Keratinocyte (primary cell): ENCODE measurements at regions not wholly inside any gene's neighbourhood (a gene's known extent, or its start where the extent isn't known, plus 50 kb on each side); places are given as distances from the start of the nearest gene placed in this dataset.
A peak's percentile ranks its signal among the peaks of the same experiment; 100 is the strongest.

Experiments
- DNase-seq: peaks from one replicate; pipeline ENCODE4 v3.0.0-alpha.2; 2011; ENCODE audit warnings: low read depth, missing footprints, low spot score
- FAIRE-seq: peaks from 2 replicates; lab custom pipeline; 2011; peaks lifted over from hg19 to GRCh38; lab: Jason Lieb, UNC
- H2AFZ ChIP-seq: 2 replicates; pipeline ENCODE4 v1.6.0; 2012; ENCODE audit warnings: low read length, control low read depth, inconsistent platforms; ENCODE audit not compliant: control insufficient read depth
- H3K27ac ChIP-seq: 2 replicates; pipeline ENCODE4 v1.5.1; 2011; ENCODE audit warnings: low read length; ENCODE audit not compliant: control insufficient read depth, insufficient read depth
- H3K27me3 ChIP-seq: 3 replicates; pipeline ENCODE4 v1.6.0; 2011; ENCODE audit warnings: low read length; ENCODE audit not compliant: control insufficient read depth, insufficient read depth; ENCODE audit errors: extremely low read depth
- H3K36me3 ChIP-seq, 2 experiments: 2 replicates in 1 of 2; 3 replicates in 1 of 2; pipeline ENCODE4 v1.5.1; 2011; ENCODE audit warnings: low read length in 2 of 2, mild to moderate bottlenecking in 1 of 2; ENCODE audit not compliant: control insufficient read depth in 2 of 2, insufficient read depth in 2 of 2; ENCODE audit errors: extremely low read depth in 1 of 2
- H3K4me1 ChIP-seq: 3 replicates; pipeline ENCODE4 v1.5.1; 2011; ENCODE audit warnings: low read length; ENCODE audit not compliant: control insufficient read depth, insufficient read depth; ENCODE audit errors: extremely low read depth
- H3K4me2 ChIP-seq: 3 replicates; pipeline ENCODE4 v1.6.0; 2011; ENCODE audit warnings: low read depth, low read length; ENCODE audit not compliant: control insufficient read depth, insufficient read depth; ENCODE audit errors: extremely low read depth
- H3K4me3 ChIP-seq, 3 experiments: fragments of 200-600 bp in 1 of 3; sonication (generic) in 1 of 3; 2 replicates in 2 of 3; 3 replicates in 1 of 3; pipeline ENCODE4 v1.5.1; 2011 to 2016; ENCODE audit warnings: low read length in 3 of 3, mild to moderate bottlenecking in 3 of 3, control low read depth in 2 of 3, inconsistent platforms in 1 of 3, low read depth in 1 of 3, mixed read lengths in 1 of 3, mixed run types in 1 of 3, moderate library complexity in 1 of 3; ENCODE audit not compliant: control insufficient read depth in 2 of 3, insufficient read depth in 2 of 3; ENCODE audit errors: extremely low read depth in 1 of 3
- H3K79me2 ChIP-seq: 2 replicates; pipeline ENCODE4 v1.6.0; 2012; ENCODE audit warnings: low read length; ENCODE audit not compliant: control insufficient read depth, insufficient read depth
- H3K9ac ChIP-seq: 3 replicates; pipeline ENCODE4 v1.6.0; 2011; ENCODE audit warnings: low read length; ENCODE audit not compliant: control insufficient read depth, insufficient read depth; ENCODE audit errors: extremely low read depth
- H3K9me1 ChIP-seq: 3 replicates; pipeline ENCODE4 v1.6.0; 2011; ENCODE audit warnings: low read length; ENCODE audit not compliant: control insufficient read depth, insufficient read depth; ENCODE audit errors: extremely low read depth
- H3K9me3 ChIP-seq: 2 replicates; pipeline ENCODE4 v1.5.1; 2012; ENCODE audit warnings: low read depth, low read length; ENCODE audit not compliant: control insufficient read depth
- H4K20me1 ChIP-seq: 3 replicates; pipeline ENCODE4 v1.6.0; 2011; ENCODE audit warnings: low read length; ENCODE audit not compliant: control insufficient read depth, insufficient read depth; ENCODE audit errors: extremely low read depth
- EZH2 ChIP-seq: IDR thresholded peaks from one replicate; pipeline ENCODE4 v1.6.1; 2012; ENCODE audit warnings: inconsistent platforms, mild to moderate bottlenecking, low read length, moderate library complexity
- dilution Hi-C: fragments of 300-500 bp; cut with MboI; formaldehyde crosslinking; loops from one replicate; pipeline ENCODE4 v1.7.0; 2020; ENCODE audit warnings: low sequenced_read_pairs; ENCODE audit not compliant: extremely low pct_ligation_motif_present
- TF ChIP-seq, protein P1 (sequence below), 3 experiments: IDR thresholded peaks in 1 of 3; conservative IDR thresholded peaks in 1 of 3; optimal IDR thresholded peaks in 1 of 3; 2 replicates in 2 of 3; 3 replicates in 1 of 3; pipeline versions ENCODE3 to v1.5.1; 2011; ENCODE audit warnings: low read length in 3 of 3, mild to moderate bottlenecking in 3 of 3, moderate library complexity in 2 of 3, control low read depth in 1 of 3, inconsistent platforms in 1 of 3; ENCODE audit not compliant: insufficient read depth in 2 of 3; ENCODE audit errors: extremely low read depth in 1 of 3

DNA sequence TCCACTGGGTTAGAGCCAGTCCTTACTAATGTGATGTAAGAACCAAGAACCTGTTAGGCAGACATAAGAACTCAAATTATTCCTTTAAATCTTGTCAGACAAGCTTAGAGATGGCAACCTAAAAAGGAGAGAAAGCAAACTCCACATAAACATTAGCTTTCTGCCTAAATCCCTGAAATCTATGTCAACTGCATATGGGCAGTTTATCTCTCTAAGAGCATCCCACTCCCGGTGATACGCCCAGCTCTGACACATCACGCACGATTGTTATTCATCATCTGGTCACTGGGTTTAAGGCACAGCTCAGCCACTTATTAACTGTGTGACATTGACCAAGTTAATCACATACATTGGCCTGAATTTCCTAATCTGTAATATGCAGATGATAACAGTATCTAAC is 323.7 kb downstream of the HHIPL2 start:
- no peaks in the 10 kb centered on the region for H3K27me3 ChIP-seq
- H3K9me1 ChIP-seq: no peaks in the 10 kb centered on the region
- H3K9ac ChIP-seq: no peak overlapping the region
- FAIRE-seq (peak; percentile 13), DNase-seq (no peak)
- TF ChIP-seq, protein P1, sequence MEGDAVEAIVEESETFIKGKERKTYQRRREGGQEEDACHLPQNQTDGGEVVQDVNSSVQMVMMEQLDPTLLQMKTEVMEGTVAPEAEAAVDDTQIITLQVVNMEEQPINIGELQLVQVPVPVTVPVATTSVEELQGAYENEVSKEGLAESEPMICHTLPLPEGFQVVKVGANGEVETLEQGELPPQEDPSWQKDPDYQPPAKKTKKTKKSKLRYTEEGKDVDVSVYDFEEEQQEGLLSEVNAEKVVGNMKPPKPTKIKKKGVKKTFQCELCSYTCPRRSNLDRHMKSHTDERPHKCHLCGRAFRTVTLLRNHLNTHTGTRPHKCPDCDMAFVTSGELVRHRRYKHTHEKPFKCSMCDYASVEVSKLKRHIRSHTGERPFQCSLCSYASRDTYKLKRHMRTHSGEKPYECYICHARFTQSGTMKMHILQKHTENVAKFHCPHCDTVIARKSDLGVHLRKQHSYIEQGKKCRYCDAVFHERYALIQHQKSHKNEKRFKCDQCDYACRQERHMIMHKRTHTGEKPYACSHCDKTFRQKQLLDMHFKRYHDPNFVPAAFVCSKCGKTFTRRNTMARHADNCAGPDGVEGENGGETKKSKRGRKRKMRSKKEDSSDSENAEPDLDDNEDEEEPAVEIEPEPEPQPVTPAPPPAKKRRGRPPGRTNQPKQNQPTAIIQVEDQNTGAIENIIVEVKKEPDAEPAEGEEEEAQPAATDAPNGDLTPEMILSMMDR (optimal IDR thresholded peaks at IDR 0.05 in 1 of 3, IDR thresholded peaks at IDR 0.05 in 1 of 3, conservative IDR thresholded peaks at IDR 0.05 in 1 of 3; ENCODE audit: extremely low read depth in 1 of 3, insufficient read depth in 2 of 3, low read length in 3 of 3): no peak
- no peak for TF ChIP-seq EZH2
- H3K4me1 ChIP-seq: peaks cover 11% of the 10 kb centered on the region
- H2AFZ ChIP-seq: no peak overlapping the region
- H3K27ac ChIP-seq: no peak overlapping the region
- dilution Hi-C loops: no loop called here
- no peak overlapping the region for H3K4me3 ChIP-seq
- no peaks in the 10 kb centered on the region for H3K9me3 ChIP-seq
- H4K20me1 ChIP-seq: no peaks in the 10 kb centered on the region
- no peaks in the 10 kb centered on the region for H3K36me3 ChIP-seq
- no peaks in the 10 kb centered on the region for H3K79me2 ChIP-seq
- H3K4me2 ChIP-seq: no peak overlapping the region

GRCh38 chr1:222223010-222223409 is 324.9 kb downstream of the HHIPL2 start:
- dilution Hi-C loops: no loop called here
- TF ChIP-seq EZH2: no peak
- TF ChIP-seq, protein P1 (optimal IDR thresholded peaks at IDR 0.05 in 1 of 3, IDR thresholded peaks at IDR 0.05 in 1 of 3, conservative IDR thresholded peaks at IDR 0.05 in 1 of 3; ENCODE audit: extremely low read depth in 1 of 3, insufficient read depth in 2 of 3, low read length in 3 of 3): no peak
- DNase-seq (no peak), FAIRE-seq (no peak)
- Histone ChIP-seq H3K27ac (no peak overlapping the region), H3K9me3 (no peaks in the 10 kb centered on the region), H3K27me3 (no peaks in the 10 kb centered on the region), H3K79me2 (no peaks in the 10 kb centered on the region), H3K4me2 (no peak overlapping the region), H3K4me3 (no peak overlapping the region), H3K9me1 (no peaks in the 10 kb centered on the region), H2AFZ (no peak overlapping the region), H3K36me3 (no peaks in the 10 kb centered on the region), H3K9ac (no peak overlapping the region), H4K20me1 (no peaks in the 10 kb centered on the region), H3K4me1 (peaks cover 11% of the 10 kb centered on the region)
